ENCODE measurements at regions not wholly inside any gene's neighbourhood (a gene's known extent, or its start where the extent isn't known, plus 50 kb on each side); places are given as distances from the start of the nearest gene placed in this dataset.

- no peak for DNase-seq (ENCODE audit: low read depth)
These were observed 88.7 kb downstream of the NR1D2 start for GRCh38 chr3:24033818-24034217.

- DNase-seq (ENCODE audit: low read depth) = no peak
These were observed 89.4 kb downstream of the NR1D2 start for GRCh38 chr3:24034464-24034863.

- DNase-seq (ENCODE audit: low read depth) = no peak
These were observed 92.9 kb downstream of the NR1D2 start for GRCh38 chr3:24037971-24038370.

- DNase-seq (ENCODE audit: low read depth) = no peak
These were observed 95.2 kb downstream of the NR1D2 start for GRCh38 chr3:24040311-24040710.

- DNase-seq (ENCODE audit: low read depth) = no peak
These were observed 97.3 kb downstream of the NR1D2 start for GRCh38 chr3:24042174-24043059.

GRCh38 chr3:24043168-24043567 lies 98.1 kb downstream of the NR1D2 start:
- no peak for DNase-seq (ENCODE audit: low read depth)

- DNase-seq (ENCODE audit: low read depth) = no peak
These were observed 98.9 kb downstream of the NR1D2 start for GRCh38 chr3:24043985-24044384.

GRCh38 chr3:24046214-24046613 lies 101.1 kb downstream of the NR1D2 start:
- no peak for DNase-seq (ENCODE audit: low read depth)

- DNase-seq (ENCODE audit: low read depth) = no peak
These were observed 102.4 kb downstream of the NR1D2 start for GRCh38 chr3:24047513-24047912.

GRCh38 chr3:24048843-24049242 lies 103.8 kb downstream of the NR1D2 start:
- peak; percentile 58 for DNase-seq (ENCODE audit: low read depth)

GRCh38 chr3:24052446-24052845 lies 107.4 kb downstream of the NR1D2 start:
- no peak for DNase-seq (ENCODE audit: low read depth)

- no peak for DNase-seq (ENCODE audit: low read depth)
These were observed 114.0 kb downstream of the NR1D2 start for GRCh38 chr3:24058940-24059705.

- peak; percentile 74 for DNase-seq (ENCODE audit: low read depth)
These were observed 115.0 kb downstream of the NR1D2 start for GRCh38 chr3:24060055-24060454.

- DNase-seq (ENCODE audit: low read depth) = no peak
These were observed 117.8 kb downstream of the NR1D2 start for GRCh38 chr3:24062916-24063315.

Data from myocyte (in vitro differentiated cells).